T1000 (cell line): ENCODE measurements at regions not wholly inside any gene's neighbourhood (a gene's known extent, or its start where the extent isn't known, plus 50 kb on each side); places are given as distances from the start of the nearest gene placed in this dataset.

Source experiments
- DNase-seq: peaks from one replicate; lab custom pipeline; 2025; ENCODE audit warnings: mixed read lengths; lab: John Stamatoyannopoulos, UW

DNA sequence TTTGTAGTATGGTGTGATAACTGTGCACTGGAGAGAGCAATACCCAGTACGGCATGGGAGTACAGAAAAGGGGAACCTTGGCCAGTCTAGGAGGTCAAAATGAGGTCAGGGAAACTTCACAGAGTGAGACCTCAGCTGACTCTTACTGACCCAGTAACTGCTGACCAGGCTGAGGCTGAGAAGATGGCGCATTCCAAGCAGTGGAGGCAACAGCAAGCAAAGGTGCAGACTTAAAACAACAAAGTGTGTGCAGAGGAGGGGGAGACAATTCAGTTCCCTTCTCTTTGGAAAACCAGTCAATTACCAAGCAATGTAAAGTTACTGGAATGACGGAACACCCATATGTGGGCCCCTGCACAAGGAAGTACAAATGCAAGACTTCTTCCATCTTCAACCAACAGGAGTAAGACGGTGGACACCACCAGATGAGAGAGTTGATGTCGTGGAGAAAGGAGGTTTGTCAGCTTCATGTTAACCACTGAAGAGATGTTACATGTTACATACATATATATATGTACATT is 54.6 kb upstream of the PRDX6 start:
- no peak for DNase-seq

DNA sequence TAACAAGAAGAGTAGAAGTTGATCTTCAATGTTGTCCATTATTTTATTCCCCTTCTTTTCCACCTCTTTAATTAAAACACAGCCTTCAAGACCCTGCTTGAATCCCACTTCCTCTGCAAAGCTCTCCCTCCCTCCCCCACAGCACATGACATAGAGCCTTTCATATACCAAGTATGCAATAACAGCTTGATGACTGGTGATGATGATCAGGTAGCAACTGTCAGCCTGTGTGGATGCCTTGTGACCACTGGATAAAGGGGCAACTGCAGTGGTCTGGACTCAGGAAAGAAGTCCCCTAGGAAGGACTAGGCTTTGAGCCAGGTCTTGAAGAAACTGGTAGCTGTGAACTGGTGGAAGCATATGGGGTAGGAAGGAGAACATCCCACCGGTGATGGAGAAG is 53.8 kb upstream of the PRDX6 start:
- DNase-seq, result no peak

DNA sequence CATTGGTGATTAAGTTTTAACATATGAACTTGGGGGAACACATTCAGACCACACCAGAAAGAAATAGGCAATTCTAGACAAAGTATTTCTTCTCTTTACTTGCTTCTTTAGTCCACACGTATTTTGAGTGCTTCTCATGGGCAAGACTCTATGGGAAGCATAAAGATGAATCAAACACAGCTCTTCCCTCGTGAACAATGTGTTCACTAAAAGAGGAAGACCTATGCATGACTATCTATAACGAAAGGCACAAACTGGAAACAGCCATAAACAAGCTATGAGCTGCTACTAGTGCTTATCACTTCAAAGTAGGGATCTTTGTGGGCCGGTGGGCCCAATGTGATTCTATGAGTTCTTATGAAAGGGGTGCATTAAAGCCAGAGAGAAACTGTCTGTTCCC is 53.0 kb upstream of the PRDX6 start:
- DNase-seq, result no peak

DNA sequence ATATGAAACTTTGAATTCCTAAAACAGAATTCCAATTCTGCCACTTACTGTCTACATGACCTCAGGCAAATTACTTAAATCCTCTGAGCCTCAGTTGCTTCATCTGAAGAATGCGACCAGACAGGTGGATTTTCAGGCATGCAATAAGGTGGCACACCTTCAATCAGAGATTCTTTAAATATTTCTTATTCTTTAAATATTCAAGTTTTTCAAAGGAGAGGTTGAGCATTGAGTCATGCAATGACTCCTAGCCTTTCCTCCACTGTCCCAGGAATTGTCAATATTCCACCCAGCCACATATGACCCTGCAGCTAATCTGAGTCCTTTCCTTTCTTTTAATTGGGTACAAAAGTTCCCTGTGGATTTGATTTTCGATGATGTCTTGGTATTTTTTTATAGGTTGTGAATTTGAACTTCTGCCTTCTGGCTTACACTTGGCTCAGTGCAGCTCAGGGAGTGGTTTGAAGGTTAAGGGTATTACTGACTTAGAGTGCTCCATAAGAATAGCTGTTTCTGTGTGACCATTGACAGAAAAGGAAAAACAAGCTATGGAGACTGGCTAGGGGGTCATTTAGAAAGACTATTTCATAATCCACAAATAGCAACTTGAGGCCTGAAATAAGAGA is 52.2 kb upstream of the PRDX6 start:
- DNase-seq, result no peak

DNA sequence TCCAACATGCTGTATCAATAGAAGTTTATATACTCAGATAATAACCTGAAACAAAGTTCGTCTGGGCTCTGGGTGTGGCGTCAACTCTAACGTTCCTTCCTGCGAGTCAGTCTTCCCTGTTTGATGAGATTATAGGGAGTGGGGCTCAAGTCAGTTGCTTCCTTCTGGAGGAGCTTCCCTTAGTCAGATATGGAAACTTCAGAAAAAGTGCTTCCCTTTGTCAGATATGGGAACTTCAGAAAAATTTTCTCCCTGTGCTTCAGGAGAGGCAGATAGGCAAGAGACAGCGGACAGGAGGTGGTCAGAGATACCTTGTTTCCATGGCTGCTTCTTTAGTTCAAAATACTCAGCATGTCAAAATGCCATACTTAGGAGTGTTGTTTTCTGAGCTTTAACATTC is 51.1 kb upstream of the PRDX6 start:
- no peak for DNase-seq

DNA sequence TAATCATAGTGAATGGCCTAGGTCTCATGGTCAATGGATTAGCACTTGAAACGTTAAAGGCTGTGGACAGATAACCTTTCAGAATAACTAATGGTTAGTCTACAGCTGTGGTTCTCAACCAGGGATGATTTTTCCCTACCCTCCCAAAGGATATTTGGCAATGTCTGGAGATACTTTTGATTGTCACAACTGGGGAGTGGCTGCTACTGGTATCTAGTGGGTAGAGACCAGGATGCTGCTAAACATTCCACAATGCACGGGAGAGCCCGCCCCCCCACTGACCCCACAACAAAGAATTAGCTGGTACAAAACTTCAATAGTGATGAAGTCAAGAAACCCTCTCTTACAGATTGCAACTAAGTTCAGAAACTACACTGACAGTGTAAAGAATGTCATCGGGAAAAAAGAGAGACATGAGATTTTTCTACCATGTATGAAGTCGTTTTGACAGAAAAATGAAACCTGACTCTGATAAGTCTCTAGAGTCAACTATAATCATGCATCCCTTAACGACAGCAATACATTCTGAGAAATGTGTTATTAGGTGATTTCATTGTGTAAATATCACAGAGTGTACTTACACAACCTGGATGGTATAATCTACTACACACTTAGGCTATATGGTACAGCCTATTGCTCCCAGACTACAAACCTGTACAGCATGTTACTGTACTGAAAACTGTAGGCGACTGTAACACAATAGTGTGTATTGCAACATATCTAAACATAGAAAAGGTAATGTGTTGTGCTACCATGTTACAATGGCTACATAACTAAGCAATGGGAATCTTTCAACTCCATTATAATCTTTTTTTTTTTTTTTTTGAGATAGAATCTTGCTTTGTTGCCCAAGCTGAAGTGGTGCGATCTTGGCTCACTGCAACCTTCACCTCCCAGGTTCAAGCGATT is 49.7 kb upstream of the PRDX6 start:
- DNase-seq, result no peak
